ENCODE measurements at regions not wholly inside any gene's neighbourhood (a gene's known extent, or its start where the extent isn't known, plus 50 kb on each side); places are given as distances from the start of the nearest gene placed in this dataset.

DNA sequence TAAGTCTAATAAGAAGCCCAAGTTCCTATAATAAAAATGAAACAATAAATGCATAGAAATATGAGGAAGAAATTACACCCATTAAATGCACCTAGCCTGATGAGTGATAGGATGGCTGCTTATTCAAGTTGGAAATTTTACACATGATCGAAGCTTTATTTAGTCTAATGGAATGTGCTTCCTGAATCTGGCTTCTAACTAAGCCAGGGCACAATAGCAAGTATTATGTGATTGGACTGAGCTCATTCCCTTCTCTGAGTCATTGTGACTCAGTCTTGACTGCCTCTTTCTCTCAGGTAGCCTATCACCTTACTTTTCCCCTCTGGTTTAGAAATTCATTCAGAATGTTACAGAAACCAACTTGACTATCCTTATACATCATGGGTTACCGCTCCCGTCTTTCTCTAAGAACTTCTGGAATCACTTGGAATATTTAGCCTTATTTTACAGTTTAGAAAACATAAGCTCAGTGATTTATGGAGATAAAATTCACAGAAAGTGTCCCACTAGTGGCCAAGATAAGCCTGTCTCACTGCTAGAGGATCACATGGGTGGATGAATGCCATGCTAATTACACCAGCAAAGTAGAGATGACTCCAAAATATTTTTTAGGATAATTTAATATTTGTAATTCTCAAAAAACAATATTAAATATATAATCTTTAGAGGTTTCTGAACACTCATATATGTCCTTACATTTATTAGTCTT, 505.3 kb upstream of the JAG1 start:
- TF ChIP-seq, protein P1, sequence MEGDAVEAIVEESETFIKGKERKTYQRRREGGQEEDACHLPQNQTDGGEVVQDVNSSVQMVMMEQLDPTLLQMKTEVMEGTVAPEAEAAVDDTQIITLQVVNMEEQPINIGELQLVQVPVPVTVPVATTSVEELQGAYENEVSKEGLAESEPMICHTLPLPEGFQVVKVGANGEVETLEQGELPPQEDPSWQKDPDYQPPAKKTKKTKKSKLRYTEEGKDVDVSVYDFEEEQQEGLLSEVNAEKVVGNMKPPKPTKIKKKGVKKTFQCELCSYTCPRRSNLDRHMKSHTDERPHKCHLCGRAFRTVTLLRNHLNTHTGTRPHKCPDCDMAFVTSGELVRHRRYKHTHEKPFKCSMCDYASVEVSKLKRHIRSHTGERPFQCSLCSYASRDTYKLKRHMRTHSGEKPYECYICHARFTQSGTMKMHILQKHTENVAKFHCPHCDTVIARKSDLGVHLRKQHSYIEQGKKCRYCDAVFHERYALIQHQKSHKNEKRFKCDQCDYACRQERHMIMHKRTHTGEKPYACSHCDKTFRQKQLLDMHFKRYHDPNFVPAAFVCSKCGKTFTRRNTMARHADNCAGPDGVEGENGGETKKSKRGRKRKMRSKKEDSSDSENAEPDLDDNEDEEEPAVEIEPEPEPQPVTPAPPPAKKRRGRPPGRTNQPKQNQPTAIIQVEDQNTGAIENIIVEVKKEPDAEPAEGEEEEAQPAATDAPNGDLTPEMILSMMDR (IDR thresholded peaks at IDR 0.05), result no peak
- no peak for TF ChIP-seq POLR2A (IDR thresholded peaks at IDR 0.05; ENCODE audit: low read depth)
- TF ChIP-seq EP300 (IDR thresholded peaks at IDR 0.05), result no peak
- no peak for TF ChIP-seq POLR2AphosphoS5 (IDR thresholded peaks at IDR 0.05)
